ENCODE measurements at regions not wholly inside any gene's neighbourhood (a gene's known extent, or its start where the extent isn't known, plus 50 kb on each side); places are given as distances from the start of the nearest gene placed in this dataset.

DNA sequence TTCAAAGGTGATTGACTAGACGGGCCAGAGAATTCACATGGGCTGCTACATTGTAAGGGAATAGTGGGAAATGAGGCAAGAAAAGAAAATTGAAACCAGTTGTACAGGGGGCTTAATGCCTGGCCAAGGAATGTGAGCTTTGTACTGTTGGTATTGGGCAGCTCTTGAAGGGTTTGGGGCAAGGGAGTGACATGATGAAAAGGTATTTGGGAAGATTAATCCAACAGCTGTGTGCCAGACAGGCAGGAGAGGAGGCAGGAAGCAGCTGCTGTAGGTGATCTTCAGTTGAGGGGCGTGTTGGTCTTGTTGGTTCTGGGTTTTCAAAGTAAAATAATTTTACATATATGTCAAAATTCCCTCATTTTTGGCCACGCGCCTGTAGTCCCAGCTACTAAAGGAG lies 384.5 kb upstream of the TENM3 start:
- intact Hi-C loops (cut with DNase I): no loop called here
- DNase-seq (no peak), ATAC-seq (no peak)
- H3K27ac ChIP-seq: no peak overlapping the region
- no peaks in the 10 kb centered on the region for H3K9me3 ChIP-seq
- TF ChIP-seq, protein P1, sequence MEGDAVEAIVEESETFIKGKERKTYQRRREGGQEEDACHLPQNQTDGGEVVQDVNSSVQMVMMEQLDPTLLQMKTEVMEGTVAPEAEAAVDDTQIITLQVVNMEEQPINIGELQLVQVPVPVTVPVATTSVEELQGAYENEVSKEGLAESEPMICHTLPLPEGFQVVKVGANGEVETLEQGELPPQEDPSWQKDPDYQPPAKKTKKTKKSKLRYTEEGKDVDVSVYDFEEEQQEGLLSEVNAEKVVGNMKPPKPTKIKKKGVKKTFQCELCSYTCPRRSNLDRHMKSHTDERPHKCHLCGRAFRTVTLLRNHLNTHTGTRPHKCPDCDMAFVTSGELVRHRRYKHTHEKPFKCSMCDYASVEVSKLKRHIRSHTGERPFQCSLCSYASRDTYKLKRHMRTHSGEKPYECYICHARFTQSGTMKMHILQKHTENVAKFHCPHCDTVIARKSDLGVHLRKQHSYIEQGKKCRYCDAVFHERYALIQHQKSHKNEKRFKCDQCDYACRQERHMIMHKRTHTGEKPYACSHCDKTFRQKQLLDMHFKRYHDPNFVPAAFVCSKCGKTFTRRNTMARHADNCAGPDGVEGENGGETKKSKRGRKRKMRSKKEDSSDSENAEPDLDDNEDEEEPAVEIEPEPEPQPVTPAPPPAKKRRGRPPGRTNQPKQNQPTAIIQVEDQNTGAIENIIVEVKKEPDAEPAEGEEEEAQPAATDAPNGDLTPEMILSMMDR (IDR thresholded peaks at IDR 0.05): no peak
- H3K4me1 ChIP-seq: no peaks in the 10 kb centered on the region
- no peak overlapping the region for H3K4me3 ChIP-seq
- H3K27me3 ChIP-seq: no peaks in the 10 kb centered on the region
- no peaks in the 10 kb centered on the region for H3K36me3 ChIP-seq

DNA sequence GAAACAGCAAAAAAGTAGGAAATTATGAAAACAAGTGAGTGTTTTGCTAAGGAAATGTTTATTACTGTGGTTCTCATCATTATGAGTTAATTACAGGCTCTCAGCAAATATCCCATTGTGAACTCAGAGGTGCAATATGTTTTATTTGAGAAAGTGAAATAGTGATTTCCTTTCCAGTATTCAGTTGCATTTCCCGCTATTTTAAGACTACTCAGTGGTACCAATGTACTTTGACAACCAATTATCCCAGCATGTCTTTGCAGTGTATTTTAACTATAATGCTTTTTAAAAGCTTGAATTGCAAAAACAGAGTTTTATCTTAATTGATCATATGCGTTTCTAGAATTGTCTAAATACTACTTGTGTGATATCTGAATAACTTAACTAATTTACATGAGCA lies 383.8 kb upstream of the TENM3 start:
- Histone ChIP-seq H3K9me3 (no peaks in the 10 kb centered on the region), H3K27ac (no peak overlapping the region), H3K36me3 (no peaks in the 10 kb centered on the region), H3K27me3 (no peaks in the 10 kb centered on the region), H3K4me3 (no peak overlapping the region), H3K4me1 (no peaks in the 10 kb centered on the region)
- TF ChIP-seq, protein P1 (IDR thresholded peaks at IDR 0.05): no peak
- DNase-seq: no peak
- intact Hi-C loops (cut with DNase I): no loop called here
- no peak for ATAC-seq

DNA sequence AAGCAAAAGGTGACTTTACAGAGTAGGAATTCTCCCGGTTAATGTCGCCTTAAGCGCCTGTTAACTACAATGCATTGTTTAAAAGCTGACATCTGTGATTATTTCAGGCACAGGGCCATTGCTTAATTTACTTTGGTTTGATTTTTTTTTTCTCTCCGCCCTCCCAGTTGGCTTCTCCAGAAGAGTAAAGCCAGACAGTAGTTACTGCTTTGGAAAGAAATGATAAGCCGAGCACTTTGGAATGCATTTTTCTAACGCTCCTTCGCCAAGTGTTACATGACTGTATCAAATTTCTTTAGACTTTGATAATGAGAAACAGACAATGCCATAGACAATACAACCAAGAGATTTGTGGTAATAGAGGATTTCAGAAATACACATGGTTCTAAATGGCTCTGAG lies 383.0 kb upstream of the TENM3 start:
- Histone ChIP-seq H3K27me3 (no peaks in the 10 kb centered on the region), H3K36me3 (no peaks in the 10 kb centered on the region), H3K9me3 (no peaks in the 10 kb centered on the region), H3K27ac (no peak overlapping the region), H3K4me3 (no peak overlapping the region), H3K4me1 (no peaks in the 10 kb centered on the region)
- intact Hi-C loops (cut with DNase I): no loop called here
- TF ChIP-seq, protein P1 (IDR thresholded peaks at IDR 0.05): no peak
- DNase-seq (no peak), ATAC-seq (no peak)

DNA sequence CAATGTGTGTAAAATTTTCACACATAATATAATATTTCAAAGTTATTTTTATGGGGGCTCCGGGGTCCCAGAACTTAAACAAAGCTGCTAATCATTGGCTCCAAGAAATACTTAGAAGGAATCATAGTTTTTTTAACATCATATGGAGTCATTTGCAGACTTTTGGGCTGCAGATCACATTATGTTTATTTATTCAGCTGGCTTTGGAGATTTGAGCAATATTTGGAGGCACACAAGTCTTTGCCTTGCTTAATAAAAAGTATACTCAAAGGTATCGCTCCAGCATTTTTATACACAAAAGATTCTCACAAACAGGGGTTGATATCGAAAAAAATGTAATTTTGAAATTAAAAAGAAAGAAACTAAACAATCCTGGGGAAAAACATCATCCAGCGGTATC lies 382.5 kb upstream of the TENM3 start:
- H3K27ac ChIP-seq: no peak overlapping the region
- H3K4me3 ChIP-seq: no peak overlapping the region
- H3K4me1 ChIP-seq: no peaks in the 10 kb centered on the region
- no peaks in the 10 kb centered on the region for H3K27me3 ChIP-seq
- ATAC-seq: no peak
- no peaks in the 10 kb centered on the region for H3K36me3 ChIP-seq
- intact Hi-C loops (cut with DNase I): no loop called here
- TF ChIP-seq, protein P1 (IDR thresholded peaks at IDR 0.05): no peak
- no peaks in the 10 kb centered on the region for H3K9me3 ChIP-seq
- DNase-seq: no peak

DNA sequence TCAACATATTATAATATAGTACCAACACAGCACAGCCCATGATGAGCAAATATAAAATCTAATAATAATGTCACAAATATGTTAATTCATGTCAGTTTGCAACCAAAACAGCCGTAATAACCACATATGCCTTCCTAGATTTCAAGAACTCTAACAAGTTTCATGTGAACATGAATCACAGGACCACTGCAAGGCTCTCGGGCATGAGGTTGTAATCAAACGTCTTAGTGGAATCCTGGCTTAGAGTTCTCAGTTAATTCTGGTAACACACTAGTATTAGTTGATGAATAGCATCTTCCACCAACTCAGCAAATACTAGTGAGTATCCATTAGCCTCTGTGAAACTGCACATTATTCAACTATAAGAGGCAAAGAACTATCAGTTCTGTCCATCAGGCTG lies 379.3 kb upstream of the TENM3 start:
- Histone ChIP-seq H3K4me3 (no peak overlapping the region), H3K36me3 (no peaks in the 10 kb centered on the region), H3K9me3 (no peaks in the 10 kb centered on the region), H3K4me1 (no peaks in the 10 kb centered on the region), H3K27me3 (no peaks in the 10 kb centered on the region), H3K27ac (no peak overlapping the region)
- intact Hi-C loops (cut with DNase I): no loop called here
- TF ChIP-seq, protein P1 (IDR thresholded peaks at IDR 0.05): no peak
- ATAC-seq: no peak
- no peak for DNase-seq

DNA sequence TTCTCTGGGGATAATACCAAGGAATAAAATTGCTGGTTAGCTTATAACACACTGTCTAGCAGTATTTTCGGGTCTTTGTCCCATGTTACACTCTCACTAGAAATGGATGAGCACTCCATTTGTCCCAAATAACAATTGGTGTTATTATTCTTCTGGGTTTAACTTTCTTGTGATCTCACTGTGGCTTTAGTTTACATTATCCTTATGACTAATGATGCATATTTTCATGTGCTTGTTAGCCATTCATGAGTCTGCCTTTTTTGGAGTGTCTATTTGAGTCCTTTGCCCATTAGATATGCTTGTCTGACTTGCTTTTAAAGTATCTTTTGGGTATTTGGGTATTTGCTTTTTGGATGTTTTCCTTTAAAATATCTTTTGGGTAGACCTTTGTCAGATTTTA lies 372.9 kb upstream of the TENM3 start:
- ATAC-seq (no peak), DNase-seq (no peak)
- no peaks in the 10 kb centered on the region for H3K4me1 ChIP-seq
- no peaks in the 10 kb centered on the region for H3K9me3 ChIP-seq
- H3K36me3 ChIP-seq: no peaks in the 10 kb centered on the region
- TF ChIP-seq, protein P1 (IDR thresholded peaks at IDR 0.05): no peak
- H3K27ac ChIP-seq: no peak overlapping the region
- intact Hi-C loops (cut with DNase I): no loop called here
- no peaks in the 10 kb centered on the region for H3K27me3 ChIP-seq
- H3K4me3 ChIP-seq: no peak overlapping the region
